Lung (tissue), 11 donors: ENCODE measurements at regions not wholly inside any gene's neighbourhood (a gene's known extent, or its start where the extent isn't known, plus 50 kb on each side); places are given as distances from the start of the nearest gene placed in this dataset.

ENCODE experiments used
- ATAC-seq: fragments of 200-7000 bp; cut with Tn5 transposase; one replicate; pipeline ENCODE4 v1.9.1; 2020; ENCODE audit warnings: moderate number of reproducible peaks; ENCODE audit not compliant: insufficient read depth, low FRiP score
- DNase-seq, 3 donors: peaks; one replicate each; pipeline ENCODE4 v3.0.0-alpha.2; 2013 to 2017
- H3K27ac ChIP-seq, 2 donors: one replicate each; pipeline ENCODE4 v1.5.1; 2013; ENCODE audit warnings: mild to moderate bottlenecking in 2 of 2, moderate library complexity in 2 of 2, control low read depth in 1 of 2, inconsistent platforms in 1 of 2, low read depth in 1 of 2, low read length in 1 of 2
- H3K27me3 ChIP-seq, 3 donors: one replicate each; pipeline ENCODE4 v1.5.1; 2013; ENCODE audit warnings: low read length in 2 of 3; ENCODE audit not compliant: control insufficient read depth in 3 of 3, insufficient read depth in 3 of 3
- H3K36me3 ChIP-seq, 4 donors: one replicate each; pipeline ENCODE4 v1.5.1; 2013; ENCODE audit warnings: low read length in 4 of 4, mild to moderate bottlenecking in 1 of 4, moderate library complexity in 1 of 4; ENCODE audit not compliant: control insufficient read depth in 4 of 4, insufficient read depth in 4 of 4
- H3K4me1 ChIP-seq, 5 donors: one replicate each; pipeline ENCODE4 v1.5.1; 2013; ENCODE audit warnings: low read length in 5 of 5, mild to moderate bottlenecking in 2 of 5, moderate library complexity in 1 of 5; ENCODE audit not compliant: control insufficient read depth in 5 of 5, insufficient read depth in 5 of 5
- H3K4me3 ChIP-seq: one replicate; pipeline ENCODE4 v1.5.1; 2013; ENCODE audit warnings: mild to moderate bottlenecking, control low read depth, moderate library complexity
- H3K9ac ChIP-seq, 2 donors: one replicate each; pipeline ENCODE4 v1.5.1; 2013; ENCODE audit warnings: low read length in 2 of 2, control low read depth in 1 of 2; ENCODE audit not compliant: insufficient read depth in 1 of 2
- H3K9me3 ChIP-seq, 4 donors: one replicate each; pipeline ENCODE4 v1.5.1; 2013; ENCODE audit warnings: low read length in 3 of 4, mild to moderate bottlenecking in 1 of 4, moderate library complexity in 1 of 4; ENCODE audit not compliant: control insufficient read depth in 4 of 4, insufficient read depth in 3 of 4
- CTCF ChIP-seq: IDR thresholded peaks from 2 replicates; pipeline ENCODE4 v1.5.1; 2012; ENCODE audit warnings: mild to moderate bottlenecking; ENCODE audit errors: control extremely low read depth, extremely low read depth
- WGBS, 2 donors: extraction: QIAGEN DNeasy Blood & Tissue Kit; methylation state at CpG; one replicate each; pipeline ENCODE4 v1.1.7; 2013; 5-methylcytosine and 5-hydroxymethylcytosine counted together
- donor health status: control.
- donor health status: control.
- donor health status: Bipolar disorder and iron deficiency.
- donor health status: healthy.
- donor health status: DM: yes; HTN: yes; CAD: no.

- Histone ChIP-seq H3K27ac (no peak overlapping the region), H3K36me3 (no peaks in the 10 kb centered on the region), H3K9ac (no peak overlapping the region), H3K4me1 (no peaks in the 10 kb centered on the region), H3K27me3 (no peaks in the 10 kb centered on the region), H3K9me3 (peaks cover 0 to 6% (median 0%) of the 10 kb centered on the region in 4 donors), H3K4me3 (no peak overlapping the region)
- ATAC-seq (no peak), DNase-seq (no peak)
- WGBS, 2 donors: 52 to 55% methylated on average over 7 of the region's 7 CpGs
- no peak for TF ChIP-seq CTCF
These were observed 176.0 kb downstream of the MSX2 start for GRCh38 chr5:174900240-174900865.

- Histone ChIP-seq H3K9me3 (peaks cover 0 to 2% (median 0%) of the 10 kb centered on the region in 4 donors), H3K4me3 (no peak overlapping the region)
- ATAC-seq: no peak
These were observed 173.0 kb downstream of the MSX2 start for GRCh38 chr5:174897281-174897950.

GRCh38 chr5:174895360-174895759, 171.0 kb downstream of the MSX2 start:
- H3K27ac ChIP-seq: no peak overlapping the region
- TF ChIP-seq CTCF: no peak
- no peak overlapping the region for H3K9ac ChIP-seq
- peaks cover 0 to 3% (median 0%) of the 10 kb centered on the region in 4 donors for H3K9me3 ChIP-seq
- no peaks in the 10 kb centered on the region for H3K27me3 ChIP-seq
- ATAC-seq: no peak
- no peak overlapping the region for H3K4me3 ChIP-seq
- 74 to 77% methylated on average over 4 of the region's 4 CpGs for WGBS, 2 donors
- H3K36me3 ChIP-seq: no peaks in the 10 kb centered on the region
- DNase-seq: no peak
- H3K4me1 ChIP-seq: no peaks in the 10 kb centered on the region

More at GRCh38 chr5:174897281-174897950, 173.0 kb downstream of the MSX2 start:
- no peaks in the 10 kb centered on the region for H3K27me3 ChIP-seq
- DNase-seq: no peak
- H3K9ac ChIP-seq: no peak overlapping the region
- 81 to 94% methylated on average over 4 of the region's 4 CpGs for WGBS, 2 donors
- H3K36me3 ChIP-seq: no peaks in the 10 kb centered on the region
- no peak overlapping the region for H3K27ac ChIP-seq
- TF ChIP-seq CTCF: no peak
- H3K4me1 ChIP-seq: no peaks in the 10 kb centered on the region
